Neural cell (in vitro differentiated cells): ENCODE measurements at regions not wholly inside any gene's neighbourhood (a gene's known extent, or its start where the extent isn't known, plus 50 kb on each side); places are given as distances from the start of the nearest gene placed in this dataset.

Experiments used
- H2AFZ ChIP-seq: fragments of 200-600, 300-800 bp; sonication (generic), shearing (Covaris generic); 2 replicates; pipeline ENCODE4 v1.6.0; 2014; ENCODE audit warnings: low read depth, mild to moderate bottlenecking, antibody characterized with exemption, low read length, moderate library complexity
- H3F3A ChIP-seq: fragments of 200-600 bp; shearing (Covaris generic); 2 replicates; pipeline ENCODE4 v1.6.1; 2016; ENCODE audit warnings: mild to moderate bottlenecking, moderate library complexity, mixed read lengths, antibody characterized with exemption, low read length; ENCODE audit not compliant: insufficient read depth, poor library complexity, severe bottlenecking
- H3K27ac ChIP-seq: fragments of 200-600, 300-800 bp; sonication (generic), shearing (Covaris generic); 2 replicates; pipeline ENCODE4 v1.5.1; 2014; ENCODE audit warnings: mild to moderate bottlenecking, low read length, moderate library complexity
- H3K27me3 ChIP-seq: fragments of 300-800, 200-600 bp; sonication (generic), shearing (Covaris generic); 2 replicates; pipeline ENCODE4 v1.6.0; 2014; ENCODE audit warnings: mild to moderate bottlenecking, low read depth, low read length, moderate library complexity; ENCODE audit not compliant: insufficient read depth
- H3K36me3 ChIP-seq: fragments of 300-800, 200-600 bp; sonication (generic), shearing (Covaris generic); 2 replicates; pipeline ENCODE4 v1.5.1; 2014; ENCODE audit warnings: mild to moderate bottlenecking, antibody characterized with exemption, low read length, moderate library complexity; ENCODE audit not compliant: insufficient read depth
- H3K4me2 ChIP-seq: fragments of 300-800, 200-600 bp; sonication (generic), shearing (Covaris generic); 2 replicates; pipeline ENCODE4 v1.6.0; 2014; ENCODE audit warnings: mild to moderate bottlenecking, low read length
- H3K4me3 ChIP-seq: fragments of 300-800, 200-600 bp; sonication (generic), shearing (Covaris generic); 2 replicates; pipeline ENCODE4 v1.5.1; 2014; ENCODE audit warnings: mild to moderate bottlenecking, low read length, moderate library complexity
- H3K79me2 ChIP-seq: fragments of 200-600 bp; shearing (Covaris generic); replicated peaks from 2 replicates; pipeline ENCODE4 v1.6.0; 2014; ENCODE audit warnings: mild to moderate bottlenecking, low read length, moderate library complexity; ENCODE audit not compliant: insufficient read depth
- H3K9ac ChIP-seq: fragments of 300-800, 200-600 bp; sonication (generic), shearing (Covaris generic); 2 replicates; pipeline ENCODE4 v1.6.1; 2016; ENCODE audit warnings: mild to moderate bottlenecking, low read length, mixed read lengths
- H3K9me2 ChIP-seq: fragments of 200-600 bp; shearing (Covaris generic); 2 replicates; pipeline ENCODE4 v1.6.1; 2016; ENCODE audit warnings: mild to moderate bottlenecking, low read length, mixed read lengths; ENCODE audit not compliant: insufficient read depth
- H3K9me3 ChIP-seq: fragments of 200-600, 300-800 bp; sonication (generic), shearing (Covaris generic); 2 replicates; pipeline ENCODE4 v1.6.1; 2016; ENCODE audit warnings: mild to moderate bottlenecking, mixed run types, low read length, moderate library complexity, mixed read lengths
- H4K20me1 ChIP-seq: fragments of 200-600 bp; shearing (Covaris generic); 2 replicates; pipeline ENCODE4 v1.6.1; 2016; ENCODE audit warnings: mild to moderate bottlenecking, mixed run types; ENCODE audit not compliant: insufficient read depth
- CTCF ChIP-seq: fragments of 450-650 bp; IDR thresholded peaks from 2 replicates; pipeline ENCODE4 v1.5.1; 2014; ENCODE audit warnings: antibody characterized with exemption, mild to moderate bottlenecking, moderate library complexity; ENCODE audit not compliant: poor library complexity, severe bottlenecking
- EP300 ChIP-seq: fragments of 450-650 bp; conservative IDR thresholded peaks from 2 replicates; pipeline ENCODE4 v1.6.1; 2014; ENCODE audit warnings: antibody characterized with exemption, mild to moderate bottlenecking, moderate library complexity; ENCODE audit not compliant: poor library complexity, severe bottlenecking
- MXI1 ChIP-seq: fragments of 450-650 bp; conservative IDR thresholded peaks from 2 replicates; pipeline ENCODE4 v1.6.1; 2014; ENCODE audit warnings: antibody characterized with exemption, mild to moderate bottlenecking; ENCODE audit not compliant: poor library complexity, severe bottlenecking
- POLR2AphosphoS5 ChIP-seq: IDR thresholded peaks from 2 replicates; pipeline ENCODE4 v1.6.1; 2012
- RAD21 ChIP-seq: fragments of 450-650 bp; conservative IDR thresholded peaks from 2 replicates; pipeline ENCODE4 v1.6.1; 2014; ENCODE audit warnings: antibody characterized with exemption, mild to moderate bottlenecking, moderate library complexity
- SMC3 ChIP-seq: fragments of 450-650 bp; conservative IDR thresholded peaks from 2 replicates; pipeline ENCODE4 v1.6.1; 2014; ENCODE audit warnings: antibody characterized with exemption, mild to moderate bottlenecking, moderate library complexity; ENCODE audit not compliant: poor library complexity
- TAF1 ChIP-seq: IDR thresholded peaks from 2 replicates; pipeline ENCODE4 v1.6.1; 2012; ENCODE audit warnings: low read depth
- TF ChIP-seq, protein P1 (sequence below): IDR thresholded peaks from 2 replicates; pipeline ENCODE4 v1.6.1; 2012; ENCODE audit warnings: borderline replicate concordance

GRCh38 chr12:91912178-91912577, 233.5 kb downstream of the BTG1 start:
- Histone ChIP-seq H3K9me2 (no peaks in the 10 kb centered on the region), H3K9me3 (no peaks in the 10 kb centered on the region), H3K79me2 (no peaks in the 10 kb centered on the region), H2AFZ (no peak overlapping the region), H3K36me3 (no peaks in the 10 kb centered on the region), H3K4me3 (no peak overlapping the region), H3K27ac (no peak overlapping the region), H3K27me3 (peaks cover 3% of the 10 kb centered on the region), H3F3A (peaks cover 6% of the 10 kb centered on the region), H4K20me1 (no peaks in the 10 kb centered on the region), H3K4me2 (no peak overlapping the region), H3K9ac (no peak overlapping the region)
- TF ChIP-seq RAD21 (no peak), TAF1 (no peak), POLR2AphosphoS5 (no peak)
- TF ChIP-seq, protein P1, sequence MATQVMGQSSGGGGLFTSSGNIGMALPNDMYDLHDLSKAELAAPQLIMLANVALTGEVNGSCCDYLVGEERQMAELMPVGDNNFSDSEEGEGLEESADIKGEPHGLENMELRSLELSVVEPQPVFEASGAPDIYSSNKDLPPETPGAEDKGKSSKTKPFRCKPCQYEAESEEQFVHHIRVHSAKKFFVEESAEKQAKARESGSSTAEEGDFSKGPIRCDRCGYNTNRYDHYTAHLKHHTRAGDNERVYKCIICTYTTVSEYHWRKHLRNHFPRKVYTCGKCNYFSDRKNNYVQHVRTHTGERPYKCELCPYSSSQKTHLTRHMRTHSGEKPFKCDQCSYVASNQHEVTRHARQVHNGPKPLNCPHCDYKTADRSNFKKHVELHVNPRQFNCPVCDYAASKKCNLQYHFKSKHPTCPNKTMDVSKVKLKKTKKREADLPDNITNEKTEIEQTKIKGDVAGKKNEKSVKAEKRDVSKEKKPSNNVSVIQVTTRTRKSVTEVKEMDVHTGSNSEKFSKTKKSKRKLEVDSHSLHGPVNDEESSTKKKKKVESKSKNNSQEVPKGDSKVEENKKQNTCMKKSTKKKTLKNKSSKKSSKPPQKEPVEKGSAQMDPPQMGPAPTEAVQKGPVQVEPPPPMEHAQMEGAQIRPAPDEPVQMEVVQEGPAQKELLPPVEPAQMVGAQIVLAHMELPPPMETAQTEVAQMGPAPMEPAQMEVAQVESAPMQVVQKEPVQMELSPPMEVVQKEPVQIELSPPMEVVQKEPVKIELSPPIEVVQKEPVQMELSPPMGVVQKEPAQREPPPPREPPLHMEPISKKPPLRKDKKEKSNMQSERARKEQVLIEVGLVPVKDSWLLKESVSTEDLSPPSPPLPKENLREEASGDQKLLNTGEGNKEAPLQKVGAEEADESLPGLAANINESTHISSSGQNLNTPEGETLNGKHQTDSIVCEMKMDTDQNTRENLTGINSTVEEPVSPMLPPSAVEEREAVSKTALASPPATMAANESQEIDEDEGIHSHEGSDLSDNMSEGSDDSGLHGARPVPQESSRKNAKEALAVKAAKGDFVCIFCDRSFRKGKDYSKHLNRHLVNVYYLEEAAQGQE: no peak

DNA sequence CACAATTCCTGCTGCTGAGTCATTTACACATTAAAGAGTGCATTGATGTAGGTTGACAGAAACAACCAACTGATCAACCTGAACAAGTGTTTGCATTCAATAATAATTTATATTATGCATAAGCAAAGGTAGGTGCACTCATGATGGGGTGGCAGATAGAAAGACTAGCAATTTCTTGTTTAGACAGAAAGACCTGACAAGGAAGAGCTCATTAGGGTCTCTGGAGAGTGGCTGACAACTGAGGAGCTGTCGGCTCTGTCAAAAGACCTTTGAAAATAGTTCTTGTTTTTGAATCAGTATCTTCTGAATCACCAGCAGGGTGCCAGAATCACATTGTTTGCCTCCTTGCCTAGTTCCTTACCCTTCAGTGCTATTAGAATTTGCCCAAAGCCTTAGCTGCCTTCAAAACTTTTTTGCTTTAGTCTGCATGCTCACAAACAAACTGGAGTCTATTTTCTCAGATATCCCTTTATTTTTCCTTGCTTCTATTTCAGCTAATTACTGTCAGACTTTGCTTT, 234.7 kb downstream of the BTG1 start:
- Histone ChIP-seq H3K4me2 (peak overlapping the region; percentile 17), H3K9me2 (no peaks in the 10 kb centered on the region)
- TF ChIP-seq RAD21 (peak; percentile 50), CTCF (peak; percentile 48), POLR2AphosphoS5 (peak; percentile 99), SMC3 (peak; percentile 52), MXI1 (no peak), TAF1 (no peak), EP300 (peak; percentile 99)
- TF ChIP-seq, protein P1: no peak

More for the DNA sequence above, 234.7 kb downstream of the BTG1 start:
- Histone ChIP-seq H3K27ac (no peak overlapping the region), H3K4me3 (no peak overlapping the region), H3F3A (peaks cover 6% of the 10 kb centered on the region), H3K9ac (no peak overlapping the region), H3K36me3 (no peaks in the 10 kb centered on the region), H4K20me1 (no peaks in the 10 kb centered on the region), H2AFZ (no peak overlapping the region), H3K27me3 (peaks cover 3% of the 10 kb centered on the region), H3K79me2 (no peaks in the 10 kb centered on the region), H3K9me3 (no peaks in the 10 kb centered on the region)
